ENCODE measurements at regions not wholly inside any gene's neighbourhood (a gene's known extent, or its start where the extent isn't known, plus 50 kb on each side); places are given as distances from the start of the nearest gene placed in this dataset.

GRCh38 chr12:105967038-105967776 lies 171.5 kb downstream of the NUAK1 start:
- TF ChIP-seq CTCF (conservative IDR thresholded peaks at IDR 0.05; ENCODE audit: low read depth, low read length) = no peak
- no peak overlapping the region for H3K4me3 ChIP-seq (ENCODE audit: low read depth, low read length)
- no peak for DNase-seq (ENCODE audit: low read depth)

GRCh38 chr12:105968025-105968424 lies 170.7 kb downstream of the NUAK1 start:
- no peak for DNase-seq (ENCODE audit: low read depth)
- TF ChIP-seq CTCF (conservative IDR thresholded peaks at IDR 0.05; ENCODE audit: low read depth, low read length) = no peak
- H3K4me3 ChIP-seq (ENCODE audit: low read depth, low read length) = no peak overlapping the region

GRCh38 chr12:105970885-105971284 lies 167.9 kb downstream of the NUAK1 start:
- no peak overlapping the region for H3K4me3 ChIP-seq (ENCODE audit: low read depth, low read length)
- TF ChIP-seq CTCF (conservative IDR thresholded peaks at IDR 0.05; ENCODE audit: low read depth, low read length) = no peak
- no peak for DNase-seq (ENCODE audit: low read depth)

- no peak for TF ChIP-seq CTCF (conservative IDR thresholded peaks at IDR 0.05; ENCODE audit: low read depth, low read length)
- no peak overlapping the region for H3K4me3 ChIP-seq (ENCODE audit: low read depth, low read length)
Measured at GRCh38 chr12:105974738-105975137, 164.0 kb downstream of the NUAK1 start.

DNA sequence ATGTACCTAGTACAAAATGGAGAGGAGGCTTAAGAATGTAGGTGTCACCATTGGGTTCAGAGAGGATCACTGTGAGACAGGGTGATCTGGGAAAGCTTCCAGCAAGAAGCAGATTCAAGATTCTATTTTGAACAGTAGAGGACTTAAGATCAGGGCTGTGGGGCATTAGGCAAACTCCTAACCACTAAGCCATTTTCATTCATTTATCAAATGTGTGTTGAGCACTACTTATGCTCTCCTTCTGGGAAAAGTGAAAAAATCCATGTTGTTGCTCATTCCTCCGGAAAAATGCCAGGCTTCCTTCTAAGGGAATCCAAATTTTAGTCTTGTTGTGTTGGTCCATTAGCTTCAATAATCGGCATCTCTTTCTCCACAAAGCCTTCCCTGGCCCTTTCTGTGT lies 163.4 kb downstream of the NUAK1 start:
- DNase-seq (ENCODE audit: low read depth) = no peak
- no peak overlapping the region for H3K4me3 ChIP-seq (ENCODE audit: low read depth, low read length)
- TF ChIP-seq CTCF (conservative IDR thresholded peaks at IDR 0.05; ENCODE audit: low read depth, low read length) = no peak

More at GRCh38 chr12:105974738-105975137, 164.0 kb downstream of the NUAK1 start:
- DNase-seq (ENCODE audit: low read depth) = no peak

DNA sequence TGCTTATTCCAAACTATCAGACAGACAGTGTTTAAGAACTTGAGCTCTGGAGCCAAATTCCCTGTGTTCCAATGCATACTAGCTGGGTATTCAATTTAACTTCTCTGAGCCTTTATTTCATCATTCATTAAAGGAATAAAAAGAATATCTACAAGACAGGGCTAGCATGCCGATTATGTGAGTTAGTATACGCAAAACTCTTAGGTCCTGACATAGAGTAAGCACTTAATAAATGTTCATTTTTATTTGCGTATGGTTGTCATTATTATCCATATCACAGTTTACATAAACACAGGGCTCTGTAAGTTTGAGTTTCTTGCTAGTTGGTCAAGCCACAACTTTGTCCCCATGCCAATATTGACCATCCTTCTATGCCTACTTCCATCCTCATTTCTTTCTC lies 161.5 kb downstream of the NUAK1 start:
- H3K4me3 ChIP-seq (ENCODE audit: low read depth, low read length) = no peak overlapping the region
- DNase-seq (ENCODE audit: low read depth) = no peak
- no peak for TF ChIP-seq CTCF (conservative IDR thresholded peaks at IDR 0.05; ENCODE audit: low read depth, low read length)

DNA sequence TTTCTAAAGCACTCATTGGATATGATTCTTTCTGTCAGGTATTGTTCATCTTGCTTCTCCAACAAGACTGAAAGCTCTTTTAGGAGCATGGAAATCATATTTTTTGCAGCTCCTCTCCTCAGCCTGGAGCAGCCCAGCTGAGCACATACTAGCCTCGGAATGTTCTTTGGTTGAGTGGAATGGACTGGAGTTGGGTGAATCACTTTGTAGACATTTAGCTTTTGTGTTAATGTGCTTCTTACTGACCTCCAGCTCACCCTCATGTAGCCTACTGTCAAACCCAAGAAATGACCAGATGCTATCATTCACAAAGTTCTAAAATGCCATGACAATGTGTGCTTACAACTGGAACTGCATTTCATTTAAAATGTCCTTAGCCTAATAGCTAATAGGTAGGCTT lies 161.1 kb downstream of the NUAK1 start:
- no peak overlapping the region for H3K4me3 ChIP-seq (ENCODE audit: low read depth, low read length)
- no peak for TF ChIP-seq CTCF (conservative IDR thresholded peaks at IDR 0.05; ENCODE audit: low read depth, low read length)
- DNase-seq (ENCODE audit: low read depth) = no peak
